Urothelium cell line (cell line): ENCODE measurements at regions not wholly inside any gene's neighbourhood (a gene's known extent, or its start where the extent isn't known, plus 50 kb on each side); places are given as distances from the start of the nearest gene placed in this dataset.
"Not testable (repeated sequence)": the region's sequence is repeated elsewhere in the genome, so short reads cannot be mapped to it uniquely, and the experiment has no call there.

Experiments
- DNase-seq: peaks from one replicate; pipeline ENCODE4 v3.0.0; 2011; ENCODE audit warnings: low spot score, mixed read lengths
- FAIRE-seq: peaks from 2 replicates; lab custom pipeline; 2011; peaks lifted over from hg19 to GRCh38; lab: Jason Lieb, UNC

- FAIRE-seq (no peak), DNase-seq (no peak)
Observed at GRCh38 chr7:145156834-145157233, 321.0 kb upstream of the TPK1 start.

GRCh38 chr7:145152589-145152988, 316.7 kb upstream of the TPK1 start:
- no peak for DNase-seq

GRCh38 chr7:145151676-145152075, 315.8 kb upstream of the TPK1 start:
- no peak for DNase-seq
- no peak for FAIRE-seq

More at GRCh38 chr7:145152589-145152988, 316.7 kb upstream of the TPK1 start:
- no peak for FAIRE-seq

GRCh38 chr7:145147865-145148264, 312.0 kb upstream of the TPK1 start:
- FAIRE-seq (no peak), DNase-seq (no peak)

- FAIRE-seq: no peak
Observed at GRCh38 chr7:145143685-145144084, 307.8 kb upstream of the TPK1 start.

GRCh38 chr7:145134377-145134776, 298.5 kb upstream of the TPK1 start:
- DNase-seq (no peak), FAIRE-seq (no peak)

More at GRCh38 chr7:145143685-145144084, 307.8 kb upstream of the TPK1 start:
- DNase-seq: no peak

- FAIRE-seq: no peak
- DNase-seq: no peak
Observed at GRCh38 chr7:145123502-145123901, 287.6 kb upstream of the TPK1 start.

GRCh38 chr7:145106001-145106400, 270.1 kb upstream of the TPK1 start:
- FAIRE-seq: no peak
- no peak for DNase-seq

GRCh38 chr7:145105561-145105960, 269.7 kb upstream of the TPK1 start:
- FAIRE-seq: no peak
- DNase-seq: no peak

GRCh38 chr7:145104400-145104799, 268.5 kb upstream of the TPK1 start:
- DNase-seq (no peak), FAIRE-seq (no peak)

- not testable (repeated sequence) for FAIRE-seq, DNase-seq
Observed at GRCh38 chr7:145102199-145102598, 266.3 kb upstream of the TPK1 start.

- FAIRE-seq (no peak), DNase-seq (no peak)
Observed at GRCh38 chr7:145092766-145093165, 256.9 kb upstream of the TPK1 start.

GRCh38 chr7:145088111-145088745, 252.4 kb upstream of the TPK1 start:
- DNase-seq (no peak), FAIRE-seq (no peak)

- no peak for FAIRE-seq
- peak; percentile 6 for DNase-seq
Observed at GRCh38 chr7:145082366-145083161, 246.7 kb upstream of the TPK1 start.

- DNase-seq (no peak), FAIRE-seq (no peak)
Observed at GRCh38 chr7:145065473-145065872, 229.6 kb upstream of the TPK1 start.

GRCh38 chr7:145064114-145064513, 228.3 kb upstream of the TPK1 start:
- no peak for DNase-seq
- no peak for FAIRE-seq

- FAIRE-seq (no peak), DNase-seq (no peak)
Observed at GRCh38 chr7:145053781-145054180, 217.9 kb upstream of the TPK1 start.

GRCh38 chr7:145050415-145050814, 214.6 kb upstream of the TPK1 start:
- no peak for DNase-seq
- no peak for FAIRE-seq

- no peak for FAIRE-seq
- peak; percentile 31 for DNase-seq
Observed at GRCh38 chr7:145036604-145037405, 201.0 kb upstream of the TPK1 start.

GRCh38 chr7:145031162-145031561, 195.3 kb upstream of the TPK1 start:
- FAIRE-seq (no peak), DNase-seq (no peak)

GRCh38 chr7:145030754-145031153, 194.9 kb upstream of the TPK1 start:
- DNase-seq (no peak), FAIRE-seq (no peak)
